Mesendoderm (in vitro differentiated cells): ENCODE measurements at regions not wholly inside any gene's neighbourhood (a gene's known extent, or its start where the extent isn't known, plus 50 kb on each side); places are given as distances from the start of the nearest gene placed in this dataset.
A peak's percentile ranks its signal among the peaks of the same experiment; 100 is the strongest.
"Not testable (repeated sequence)": the region's sequence is repeated elsewhere in the genome, so short reads cannot be mapped to it uniquely, and the experiment has no call there.

ENCODE experiments used
- DNase-seq: peaks from one replicate; pipeline ENCODE4 v3.0.0; 2013
- H2AK5ac ChIP-seq: 2 replicates; pipeline ENCODE4 v1.6.1; 2013; ENCODE audit warnings: low read length, inconsistent platforms
- H2BK120ac ChIP-seq: 2 replicates; pipeline ENCODE4 v1.6.1; 2013; ENCODE audit warnings: low read depth, mild to moderate bottlenecking, low read length, moderate library complexity, mixed read lengths
- H2BK15ac ChIP-seq: replicated peaks from 2 replicates; pipeline ENCODE4 v1.6.1; 2013; ENCODE audit warnings: low read depth, mild to moderate bottlenecking, moderate library complexity
- H2BK5ac ChIP-seq: 2 replicates; pipeline ENCODE4 v1.6.1; 2013; ENCODE audit warnings: low read length, inconsistent platforms
- H3K18ac ChIP-seq: 2 replicates; pipeline ENCODE4 v1.6.1; 2013; ENCODE audit warnings: mild to moderate bottlenecking, low read length, mixed read lengths
- H3K23ac ChIP-seq: one replicate; pipeline ENCODE4 v1.6.1; 2013; ENCODE audit warnings: low read length
- H3K27ac ChIP-seq: 2 replicates; pipeline ENCODE4 v1.5.1; 2013; ENCODE audit warnings: low read depth, mild to moderate bottlenecking, inconsistent platforms, low read length, moderate library complexity
- H3K27me3 ChIP-seq: 2 replicates; pipeline ENCODE4 v1.6.1; 2013; ENCODE audit warnings: low read length, control low read depth, mild to moderate bottlenecking, inconsistent platforms; ENCODE audit not compliant: insufficient read depth, poor library complexity
- H3K36me3 ChIP-seq: 2 replicates; pipeline ENCODE4 v1.6.1; 2013; ENCODE audit warnings: low read length, inconsistent platforms; ENCODE audit not compliant: control insufficient read depth, insufficient read depth
- H3K4ac ChIP-seq: one replicate; pipeline ENCODE4 v1.6.1; 2013; ENCODE audit warnings: low read depth, mild to moderate bottlenecking, low read length, moderate library complexity
- H3K4me1 ChIP-seq: 2 replicates; pipeline ENCODE4 v1.6.1; 2013; ENCODE audit warnings: low read depth, low read length, inconsistent platforms; ENCODE audit not compliant: control insufficient read depth
- H3K4me2 ChIP-seq: 2 replicates; pipeline ENCODE4 v1.6.1; 2013; ENCODE audit warnings: low read length
- H3K4me3 ChIP-seq: 2 replicates; pipeline ENCODE4 v1.5.1; 2013; ENCODE audit warnings: mild to moderate bottlenecking, low read length
- H3K56ac ChIP-seq: one replicate; pipeline ENCODE4 v1.6.1; 2013; ENCODE audit warnings: low read length
- H3K79me1 ChIP-seq: 2 replicates; pipeline ENCODE4 v1.6.1; 2013; ENCODE audit warnings: low read length, inconsistent platforms
- H3K79me2 ChIP-seq: 2 replicates; pipeline ENCODE4 v1.6.1; 2013; ENCODE audit warnings: mild to moderate bottlenecking, low read length; ENCODE audit not compliant: control insufficient read depth, insufficient read depth
- H3K9ac ChIP-seq: 2 replicates; pipeline ENCODE4 v1.6.1; 2013; ENCODE audit warnings: low read length, inconsistent platforms
- H4K5ac ChIP-seq: one replicate; pipeline ENCODE4 v1.6.1; 2013; ENCODE audit warnings: low read length
- H4K8ac ChIP-seq: one replicate; pipeline ENCODE4 v1.6.1; 2013; ENCODE audit warnings: low read depth, mild to moderate bottlenecking, control low read depth, low read length, moderate library complexity
- WGBS: extraction: QIAGEN DNeasy Blood & Tissue Kit; methylation state at CpG from one replicate; pipeline ENCODE4 v1.1.7; 2013; ENCODE audit warnings: low lambda C conversion rate, missing lambda C conversion rate; ENCODE audit not compliant: insufficient coverage; ENCODE audit errors: extremely low coverage; 5-methylcytosine and 5-hydroxymethylcytosine counted together

GRCh38 chr10:29699621-29700020 is 64.8 kb upstream of the SVIL start:
- Histone ChIP-seq H3K79me1 (peaks cover 7% of the 10 kb centered on the region), H2BK15ac (no peak overlapping the region), H2AK5ac (no peak overlapping the region), H3K4ac (no peak overlapping the region), H2BK5ac (no peak overlapping the region), H3K56ac (no peak overlapping the region), H4K8ac (no peak overlapping the region), H3K23ac (no peak overlapping the region), H3K4me2 (no peak overlapping the region), H3K4me1 (no peaks in the 10 kb centered on the region), H3K9ac (no peak overlapping the region), H2BK120ac (no peak overlapping the region), H3K27me3 (no peaks in the 10 kb centered on the region), H3K79me2 (no peaks in the 10 kb centered on the region), H3K36me3 (no peaks in the 10 kb centered on the region), H4K5ac (no peak overlapping the region), H3K4me3 (no peak overlapping the region), H3K18ac (no peak overlapping the region), H3K27ac (no peak overlapping the region)
- no CpG with 5 or more reads among the region's 5 CpGs for WGBS
- DNase-seq: peak; percentile 79

DNA sequence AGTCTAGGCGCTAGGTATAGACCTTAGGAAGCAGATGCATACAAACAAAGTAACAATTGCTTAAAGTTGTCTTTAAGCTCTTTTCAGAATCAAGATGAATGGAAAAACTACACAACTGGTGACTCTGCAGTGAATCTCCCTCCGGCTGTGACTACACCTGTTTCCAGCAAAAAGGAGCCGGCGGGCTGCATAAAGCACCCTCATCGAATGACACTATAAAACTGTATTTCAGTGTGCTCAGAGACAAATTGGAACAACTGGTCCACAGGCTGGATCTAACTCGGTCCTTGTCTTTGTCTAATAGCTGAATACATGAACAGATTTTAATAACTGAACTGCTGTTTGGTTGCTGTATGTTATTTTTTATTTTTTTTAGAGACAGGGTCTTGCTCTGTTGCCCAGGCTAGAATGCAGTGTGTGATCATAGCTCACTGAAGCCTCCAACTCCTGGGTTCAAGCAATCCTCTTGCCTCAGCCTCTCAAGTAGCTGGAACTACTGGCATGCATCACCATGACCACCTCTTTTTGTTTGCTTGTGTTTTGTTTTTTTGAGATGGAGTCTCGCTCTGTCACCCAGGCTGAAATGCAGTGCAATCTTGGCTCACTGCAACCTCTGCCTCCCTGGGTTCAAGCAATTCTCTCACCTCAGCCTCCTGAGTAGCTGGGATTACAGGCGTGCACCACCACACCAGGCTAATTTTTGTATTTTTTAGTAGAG is 64.2 kb upstream of the SVIL start:
- Histone ChIP-seq H3K79me1 (peaks cover 7% of the 10 kb centered on the region), H2BK15ac (no peak overlapping the region), H3K9ac (no peak overlapping the region), H3K56ac (no peak overlapping the region), H3K79me2 (no peaks in the 10 kb centered on the region), H2AK5ac (no peak overlapping the region), H3K18ac (no peak overlapping the region), H2BK5ac (no peak overlapping the region), H3K27ac (no peak overlapping the region), H3K4me1 (no peaks in the 10 kb centered on the region), H3K23ac (no peak overlapping the region), H3K27me3 (no peaks in the 10 kb centered on the region), H3K36me3 (no peaks in the 10 kb centered on the region), H3K4me2 (no peak overlapping the region), H4K5ac (no peak overlapping the region), H3K4me3 (no peak overlapping the region), H2BK120ac (no peak overlapping the region), H3K4ac (no peak overlapping the region), H4K8ac (no peak overlapping the region)
- WGBS: no CpG with 5 or more reads among the region's 8 CpGs
- DNase-seq: no peak

DNA sequence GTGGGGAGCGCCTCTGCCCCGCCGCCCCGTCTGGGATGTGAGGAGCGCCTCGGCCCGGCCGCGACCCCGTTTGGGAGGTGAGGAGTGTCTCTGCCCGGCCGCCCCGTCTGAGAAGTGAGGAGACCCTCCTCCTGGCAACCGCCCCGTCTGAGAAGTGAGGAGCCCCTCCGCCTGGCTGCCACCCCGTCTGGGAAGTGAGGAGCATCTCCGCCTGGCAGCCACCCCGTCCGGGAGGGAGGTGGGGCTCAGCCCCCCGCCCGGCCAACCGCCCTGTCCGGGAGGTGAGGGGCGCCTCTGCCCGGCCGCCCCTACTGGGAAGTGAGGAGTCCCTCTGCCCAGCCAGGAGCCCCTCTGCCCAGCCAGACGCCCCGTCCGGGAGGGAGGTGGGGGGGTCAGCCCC is 61.8 kb upstream of the SVIL start:
- no CpG with 5 or more reads among the region's 30 CpGs for WGBS
- H3K4me1 ChIP-seq, DNase-seq: not testable (repeated sequence)

GRCh38 chr10:29694121-29694520 is 59.4 kb upstream of the SVIL start:
- H3K4me1 ChIP-seq: peaks cover 10% of the 10 kb centered on the region
- no peak overlapping the region for H3K9ac ChIP-seq
- no peaks in the 10 kb centered on the region for H3K79me1 ChIP-seq
- H3K27ac ChIP-seq: no peak overlapping the region
- H3K4ac ChIP-seq: no peak overlapping the region
- H2AK5ac ChIP-seq: no peak overlapping the region
- no peak overlapping the region for H2BK15ac ChIP-seq
- no peak overlapping the region for H3K4me3 ChIP-seq
- no peaks in the 10 kb centered on the region for H3K27me3 ChIP-seq
- no peak overlapping the region for H3K23ac ChIP-seq
- DNase-seq: no peak
- H3K79me2 ChIP-seq: no peaks in the 10 kb centered on the region
- H3K4me2 ChIP-seq: no peak overlapping the region
- H3K18ac ChIP-seq: no peak overlapping the region
- H3K56ac ChIP-seq: no peak overlapping the region
- H2BK120ac ChIP-seq: no peak overlapping the region
- no peak overlapping the region for H4K8ac ChIP-seq
- no peaks in the 10 kb centered on the region for H3K36me3 ChIP-seq
- no peak overlapping the region for H4K5ac ChIP-seq
- no CpG with 5 or more reads among the region's 3 CpGs for WGBS
- no peak overlapping the region for H2BK5ac ChIP-seq

More for the DNA sequence above, 61.8 kb upstream of the SVIL start:
- H2BK15ac ChIP-seq, H3K27ac ChIP-seq, H3K27me3 ChIP-seq, H3K4ac ChIP-seq, H3K4me2 ChIP-seq, H3K18ac ChIP-seq, H3K23ac ChIP-seq, H4K8ac ChIP-seq, H3K9ac ChIP-seq, H2BK120ac ChIP-seq, H3K4me3 ChIP-seq, H2AK5ac ChIP-seq, H3K56ac ChIP-seq, H4K5ac ChIP-seq, H3K36me3 ChIP-seq, H3K79me1 ChIP-seq, H3K79me2 ChIP-seq, H2BK5ac ChIP-seq: not testable (repeated sequence)

- Histone ChIP-seq H2AK5ac (no peak overlapping the region), H3K27me3 (no peaks in the 10 kb centered on the region), H3K4me1 (peaks cover 11% of the 10 kb centered on the region), H3K4me2 (no peak overlapping the region), H4K5ac (no peak overlapping the region), H3K27ac (no peak overlapping the region), H3K4ac (no peak overlapping the region), H3K36me3 (no peaks in the 10 kb centered on the region), H3K4me3 (no peak overlapping the region), H2BK15ac (no peak overlapping the region), H3K23ac (no peak overlapping the region), H3K79me2 (no peaks in the 10 kb centered on the region), H3K18ac (no peak overlapping the region), H2BK5ac (no peak overlapping the region), H3K56ac (no peak overlapping the region), H3K9ac (no peak overlapping the region), H2BK120ac (no peak overlapping the region), H4K8ac (no peak overlapping the region), H3K79me1 (no peaks in the 10 kb centered on the region)
- DNase-seq: peak; percentile 50
- WGBS: no CpG with 5 or more reads among the region's 5 CpGs
Measured at GRCh38 chr10:29692121-29692539, 57.4 kb upstream of the SVIL start.

DNA sequence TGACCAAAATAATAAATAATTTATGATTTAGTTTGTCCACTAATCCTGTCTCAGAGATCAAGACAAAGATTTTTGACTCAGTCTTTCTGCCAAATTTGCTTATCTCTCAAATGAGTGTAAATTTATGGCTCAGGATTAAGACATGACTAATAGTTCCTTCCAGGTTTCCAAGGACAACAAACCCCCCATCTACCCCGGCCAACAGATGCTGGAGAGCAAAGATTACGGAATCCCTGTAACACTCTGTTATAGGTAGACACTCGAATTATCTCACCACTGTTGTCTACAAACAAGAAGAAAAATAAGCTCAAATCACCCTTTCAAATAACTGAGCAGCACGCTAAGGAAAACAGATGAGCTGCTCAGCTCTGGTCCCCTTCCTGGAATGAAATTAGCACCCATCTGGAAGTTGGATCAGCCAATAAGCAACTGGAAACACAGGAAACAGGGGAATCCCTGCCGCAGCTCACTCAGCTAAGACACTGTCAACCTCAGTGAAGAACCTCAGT is 56.8 kb upstream of the SVIL start:
- WGBS: no CpG with 5 or more reads among the region's 5 CpGs
- Histone ChIP-seq H2AK5ac (no peak overlapping the region), H3K4me3 (no peak overlapping the region), H3K4me1 (peaks cover 13% of the 10 kb centered on the region), H3K79me2 (no peaks in the 10 kb centered on the region), H4K5ac (no peak overlapping the region), H3K9ac (no peak overlapping the region), H3K27ac (no peak overlapping the region), H3K36me3 (no peaks in the 10 kb centered on the region), H3K4me2 (no peak overlapping the region), H3K23ac (no peak overlapping the region), H3K56ac (no peak overlapping the region), H4K8ac (no peak overlapping the region), H3K4ac (no peak overlapping the region), H2BK15ac (no peak overlapping the region), H3K79me1 (no peaks in the 10 kb centered on the region), H3K18ac (no peak overlapping the region), H2BK5ac (no peak overlapping the region), H2BK120ac (no peak overlapping the region), H3K27me3 (no peaks in the 10 kb centered on the region)
- peak; percentile 44 for DNase-seq
